AG04449 (cell line): ENCODE measurements at regions not wholly inside any gene's neighbourhood (a gene's known extent, or its start where the extent isn't known, plus 50 kb on each side); places are given as distances from the start of the nearest gene placed in this dataset.

ENCODE experiments used
- CTCF ChIA-PET: fragments of 350-600 bp; formaldehyde crosslinking; extraction: SDS; loops from one replicate; lab custom pipeline; 2021; ENCODE audit warnings: antibody characterized with exemption; lab: Yijun Ruan, JAX
- POLR2A ChIA-PET: fragments of 400-600, 350-600 bp; formaldehyde crosslinking; extraction: SDS; loops from one replicate; lab custom pipeline; 2020; ENCODE audit warnings: antibody characterized with exemption, inconsistent platforms; lab: Yijun Ruan, JAX
- DNase-seq: peaks from one replicate; pipeline ENCODE4 v3.0.0-alpha.2; 2010; ENCODE audit warnings: low read depth, low spot score
- H3K4me3 ChIP-seq: 2 replicates; pipeline ENCODE4 v1.5.1; 2011; ENCODE audit warnings: low read depth, mild to moderate bottlenecking, control low read depth, low read length
- CTCF ChIP-seq: IDR thresholded peaks from one replicate; pipeline ENCODE4 v1.5.1; 2011; ENCODE audit warnings: mild to moderate bottlenecking, moderate library complexity, low read length, control low read depth, inconsistent platforms; ENCODE audit not compliant: insufficient read depth; ENCODE audit errors: missing control alignments

GRCh38 chr14:95462491-95462890 is 54.0 kb downstream of the SYNE3 start:
- no peak for DNase-seq
- TF ChIP-seq CTCF = no peak
- ChIA-PET POLR2A (interaction anchor here (0.7 kb wide), 1 partner anchor 10 kb away, joined by 3 read pairs; no protein-coding TSS in a partner anchor), CTCF (interaction anchor here (1.4 to 6.2 kb wide), 3 partner anchors 10 to 63 kb away, joined by 3 to 70 read pairs (median 38); no protein-coding TSS in a partner anchor)
- no peak overlapping the region for H3K4me3 ChIP-seq

GRCh38 chr14:95460647-95461478 is 55.6 kb downstream of the SYNE3 start:
- TF ChIP-seq CTCF = no peak
- DNase-seq = peak; percentile 52
- H3K4me3 ChIP-seq = no peak overlapping the region; the same call in 1 of the 2 replicates
- CTCF ChIA-PET = interaction anchor here (0.7 to 6.2 kb wide), 7 partner anchors 9 to 65 kb away, joined by 3 to 70 read pairs (median 5); no protein-coding TSS in a partner anchor
- POLR2A ChIA-PET = interaction anchor here (1.1 to 1.5 kb wide), 2 partner anchors 22 to 63 kb away, joined by 5 to 6 read pairs; no protein-coding TSS in a partner anchor

- TF ChIP-seq CTCF = no peak
- ChIA-PET CTCF (interaction anchor here (0.5 to 6.2 kb wide), 7 partner anchors 10 to 312 kb away, joined by 3 to 70 read pairs (median 4); no protein-coding TSS in a partner anchor), POLR2A (interaction anchor here (1.5 kb wide), 1 partner anchor 65 kb away, joined by 6 read pairs; no protein-coding TSS in a partner anchor)
- no peak overlapping the region for H3K4me3 ChIP-seq
- no peak for DNase-seq
These were observed 57.5 kb downstream of the SYNE3 start for GRCh38 chr14:95458906-95459305.

GRCh38 chr14:95458459-95458858 is 58.0 kb downstream of the SYNE3 start:
- ChIA-PET POLR2A (no interaction called here), CTCF (interaction anchor here (0.8 to 6.2 kb wide), 7 partner anchors 10 to 67 kb away, joined by 3 to 70 read pairs (median 5); no protein-coding TSS in a partner anchor)
- no peak for TF ChIP-seq CTCF
- DNase-seq = no peak
- H3K4me3 ChIP-seq = no peak overlapping the region

GRCh38 chr14:95456281-95456680 is 60.2 kb downstream of the SYNE3 start:
- no peak for TF ChIP-seq CTCF
- ChIA-PET CTCF (no interaction called here), POLR2A (no interaction called here)
- no peak overlapping the region for H3K4me3 ChIP-seq
- DNase-seq = no peak

- ChIA-PET POLR2A (no interaction called here), CTCF (interaction anchor here (1.9 to 5.7 kb wide), 4 partner anchors 12 to 72 kb away, joined by 5 to 87 read pairs (median 15); no protein-coding TSS in a partner anchor)
- DNase-seq = no peak
- no peak overlapping the region for H3K4me3 ChIP-seq
- no peak for TF ChIP-seq CTCF
These were observed 61.2 kb downstream of the SYNE3 start for GRCh38 chr14:95455246-95455645.
